WTC11 (cell line): ENCODE measurements at regions not wholly inside any gene's neighbourhood (a gene's known extent, or its start where the extent isn't known, plus 50 kb on each side); places are given as distances from the start of the nearest gene placed in this dataset.
"Not testable (repeated sequence)": the region's sequence is repeated elsewhere in the genome, so short reads cannot be mapped to it uniquely, and the experiment has no call there.

Experiments used
- ATAC-seq: fragments of 200-7000 bp; cut with Tn5 transposase; 2 replicates; pipeline ENCODE4 v1.10.0; 2021; ENCODE audit warnings: mild to moderate bottlenecking, moderate library complexity
- CTCF ChIA-PET: fragments of 300-600 bp; sonication (Branson Sonifier 250); formaldehyde crosslinking; loops from one replicate; lab custom pipeline; 2021; ENCODE audit warnings: antibody characterized with exemption; lab: Charles Lee
- POLR2A ChIA-PET: fragments of 350-600 bp; sonication (Branson Sonifier 250); formaldehyde crosslinking; loops from one replicate; lab custom pipeline; 2021; ENCODE audit warnings: antibody characterized with exemption; lab: Charles Lee
- DNase-seq: peaks from one replicate; pipeline ENCODE4 v3.0.0; 2021; ENCODE audit warnings: low spot score
- H3K27ac Mint-ChIP-seq: 2 replicates; pipeline ENCODE4 v1.8.0; 2021; ENCODE audit warnings: mixed read lengths
- H3K27me3 Mint-ChIP-seq: 2 replicates; pipeline ENCODE4 v1.8.0; 2021; ENCODE audit warnings: low read depth, mild to moderate bottlenecking, moderate library complexity, mixed read lengths
- H3K36me3 Mint-ChIP-seq: 2 replicates; pipeline ENCODE4 v1.8.0; 2021; ENCODE audit warnings: mixed read lengths
- H3K4me1 Mint-ChIP-seq: 2 replicates; pipeline ENCODE4 v1.8.0; 2022; ENCODE audit warnings: mixed read lengths
- H3K4me3 Mint-ChIP-seq: 2 replicates; pipeline ENCODE4 v1.8.0; 2021; ENCODE audit warnings: mild to moderate bottlenecking, moderate library complexity, mixed read lengths
- H3K9me3 Mint-ChIP-seq: 2 replicates; pipeline ENCODE4 v1.8.0; 2021; ENCODE audit warnings: mixed read lengths
- FOXJ3 ChIP-seq: sonication (generic); formaldehyde crosslinking; IDR thresholded peaks from 2 replicates; pipeline ENCODE4 v1.9.0; 2021; ENCODE audit warnings: missing genetic modification reagents, mild to moderate bottlenecking, borderline replicate concordance
- GABPB1 ChIP-seq: sonication (generic); formaldehyde crosslinking; IDR thresholded peaks from 2 replicates; pipeline ENCODE4 v1.8.1; 2023; ENCODE audit warnings: mild to moderate bottlenecking, missing genetic modification reagents
- IRF2 ChIP-seq: sonication (generic); formaldehyde crosslinking; IDR thresholded peaks from 2 replicates; pipeline ENCODE4 v1.8.0; 2022; ENCODE audit warnings: low read depth, missing genetic modification reagents, borderline replicate concordance
- RELA ChIP-seq: sonication (generic); formaldehyde crosslinking; IDR thresholded peaks from 2 replicates; pipeline ENCODE4 v1.8.1; 2022; ENCODE audit warnings: missing genetic modification reagents, mild to moderate bottlenecking, borderline replicate concordance
- SOX15 ChIP-seq: fragments of 250-450 bp; sonication (Bioruptor Pico); IDR thresholded peaks from 2 replicates; pipeline ENCODE4 v1.9.0; 2021; ENCODE audit warnings: mild to moderate bottlenecking
- ZNF219 ChIP-seq: sonication (generic); formaldehyde crosslinking; IDR thresholded peaks from 2 replicates; pipeline ENCODE4 v1.8.0; 2023; ENCODE audit warnings: missing genetic modification reagents, mild to moderate bottlenecking, borderline replicate concordance
- ZNF512 ChIP-seq: sonication (generic); formaldehyde crosslinking; IDR thresholded peaks from 2 replicates; pipeline ENCODE4 v1.8.1; 2022; ENCODE audit warnings: missing genetic modification reagents, borderline replicate concordance
- TF ChIP-seq, protein P1 (sequence below): fragments of 200-600 bp; IDR thresholded peaks from 2 replicates; pipeline ENCODE4 v1.8.0; 2022; ENCODE audit warnings: antibody characterized with exemption
- TF ChIP-seq, protein P2 (sequence below): sonication (generic); formaldehyde crosslinking; IDR thresholded peaks from 2 replicates; pipeline ENCODE4 v1.8.0; 2023; ENCODE audit warnings: missing genetic modification reagents, mild to moderate bottlenecking, borderline replicate concordance
- TF ChIP-seq, protein P3 (sequence below): fragments of 250-450 bp; sonication (Bioruptor Pico); conservative IDR thresholded peaks from 2 replicates; pipeline ENCODE4 v1.9.0; 2021; ENCODE audit warnings: mild to moderate bottlenecking
- TF ChIP-seq, protein P4 (sequence below): sonication (generic); formaldehyde crosslinking; IDR thresholded peaks from 2 replicates; pipeline ENCODE4 v1.8.0; 2022; ENCODE audit warnings: mild to moderate bottlenecking, missing genetic modification reagents

DNA sequence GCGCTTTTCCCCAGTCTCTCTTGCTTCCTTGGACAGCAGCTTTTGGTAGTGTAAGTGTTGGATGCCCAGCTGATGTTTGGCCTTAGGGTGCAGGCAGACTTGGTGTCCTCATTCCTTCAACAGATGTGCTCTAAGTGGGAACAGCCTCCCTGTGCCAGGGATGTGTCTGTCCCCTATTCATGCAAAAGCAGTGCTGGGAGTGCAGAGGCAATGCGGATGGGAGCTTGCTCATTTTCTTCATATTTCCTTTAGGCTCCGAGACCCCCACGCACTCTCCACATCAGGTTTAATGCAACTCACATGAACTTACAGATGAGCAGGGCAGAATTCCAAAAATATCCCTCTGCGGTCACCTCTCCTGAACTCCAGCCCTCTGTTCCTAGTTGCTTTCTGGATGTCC is 96.1 kb downstream of the IER5 start:
- H3K27me3 Mint-ChIP-seq, result peaks cover 24% of the 10 kb centered on the region
- no peak for DNase-seq

DNA sequence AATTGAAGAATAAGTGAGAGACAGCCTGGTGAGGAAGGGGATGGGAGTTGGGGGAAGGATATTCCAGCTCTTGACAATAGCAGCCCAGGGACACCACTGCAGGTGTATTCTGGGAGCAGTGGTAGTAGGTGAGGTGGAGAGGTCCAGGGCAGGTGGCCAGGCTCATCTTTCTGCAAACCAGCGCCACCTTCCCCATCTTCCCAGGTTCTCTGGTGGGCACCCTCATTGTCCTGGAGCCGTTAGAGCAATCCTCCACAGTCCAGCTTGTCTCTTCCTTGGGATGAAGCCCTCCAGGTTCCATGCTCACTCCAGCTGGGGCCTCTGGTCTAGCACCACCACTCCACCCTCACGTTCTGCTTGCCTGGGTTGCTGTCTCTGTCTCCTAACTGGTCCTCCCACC is 97.0 kb downstream of the IER5 start:
- no peak for TF ChIP-seq SOX15 (CRISPR knock-in tag)
- TF ChIP-seq, protein P1, sequence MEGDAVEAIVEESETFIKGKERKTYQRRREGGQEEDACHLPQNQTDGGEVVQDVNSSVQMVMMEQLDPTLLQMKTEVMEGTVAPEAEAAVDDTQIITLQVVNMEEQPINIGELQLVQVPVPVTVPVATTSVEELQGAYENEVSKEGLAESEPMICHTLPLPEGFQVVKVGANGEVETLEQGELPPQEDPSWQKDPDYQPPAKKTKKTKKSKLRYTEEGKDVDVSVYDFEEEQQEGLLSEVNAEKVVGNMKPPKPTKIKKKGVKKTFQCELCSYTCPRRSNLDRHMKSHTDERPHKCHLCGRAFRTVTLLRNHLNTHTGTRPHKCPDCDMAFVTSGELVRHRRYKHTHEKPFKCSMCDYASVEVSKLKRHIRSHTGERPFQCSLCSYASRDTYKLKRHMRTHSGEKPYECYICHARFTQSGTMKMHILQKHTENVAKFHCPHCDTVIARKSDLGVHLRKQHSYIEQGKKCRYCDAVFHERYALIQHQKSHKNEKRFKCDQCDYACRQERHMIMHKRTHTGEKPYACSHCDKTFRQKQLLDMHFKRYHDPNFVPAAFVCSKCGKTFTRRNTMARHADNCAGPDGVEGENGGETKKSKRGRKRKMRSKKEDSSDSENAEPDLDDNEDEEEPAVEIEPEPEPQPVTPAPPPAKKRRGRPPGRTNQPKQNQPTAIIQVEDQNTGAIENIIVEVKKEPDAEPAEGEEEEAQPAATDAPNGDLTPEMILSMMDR, result no peak
- TF ChIP-seq ZNF219, result no peak
- TF ChIP-seq, all 79 proteins: peak for 0
- Mint-ChIP-seq H3K9me3 (peaks cover 4% of the 10 kb centered on the region; the same call in 1 of the 2 replicates), H3K4me3 (no peak overlapping the region), H3K36me3 (no peaks in the 10 kb centered on the region), H3K4me1 (peaks cover 17% of the 10 kb centered on the region), H3K27me3 (peaks cover 27% of the 10 kb centered on the region), H3K27ac (no peak overlapping the region)
- ATAC-seq (no peak), DNase-seq (no peak)
- ChIA-PET POLR2A (no interaction called here), CTCF (interaction anchor here (1.0 kb wide), 1 partner anchor 239 kb away, joined by 3 read pairs; no protein-coding TSS in a partner anchor)

More for the DNA sequence above, 96.1 kb downstream of the IER5 start:
- CTCF ChIA-PET, result interaction anchor here (1.6 kb wide), 1 partner anchor 241 kb away, joined by 10 read pairs; no protein-coding TSS in a partner anchor
- Mint-ChIP-seq H3K4me1 (peaks cover 24% of the 10 kb centered on the region), H3K36me3 (no peaks in the 10 kb centered on the region), H3K27ac (no peak overlapping the region), H3K4me3 (no peak overlapping the region), H3K9me3 (peaks cover 4% of the 10 kb centered on the region; the same call in 1 of the 2 replicates)
- POLR2A ChIA-PET, result no interaction called here
- TF ChIP-seq, protein P2, sequence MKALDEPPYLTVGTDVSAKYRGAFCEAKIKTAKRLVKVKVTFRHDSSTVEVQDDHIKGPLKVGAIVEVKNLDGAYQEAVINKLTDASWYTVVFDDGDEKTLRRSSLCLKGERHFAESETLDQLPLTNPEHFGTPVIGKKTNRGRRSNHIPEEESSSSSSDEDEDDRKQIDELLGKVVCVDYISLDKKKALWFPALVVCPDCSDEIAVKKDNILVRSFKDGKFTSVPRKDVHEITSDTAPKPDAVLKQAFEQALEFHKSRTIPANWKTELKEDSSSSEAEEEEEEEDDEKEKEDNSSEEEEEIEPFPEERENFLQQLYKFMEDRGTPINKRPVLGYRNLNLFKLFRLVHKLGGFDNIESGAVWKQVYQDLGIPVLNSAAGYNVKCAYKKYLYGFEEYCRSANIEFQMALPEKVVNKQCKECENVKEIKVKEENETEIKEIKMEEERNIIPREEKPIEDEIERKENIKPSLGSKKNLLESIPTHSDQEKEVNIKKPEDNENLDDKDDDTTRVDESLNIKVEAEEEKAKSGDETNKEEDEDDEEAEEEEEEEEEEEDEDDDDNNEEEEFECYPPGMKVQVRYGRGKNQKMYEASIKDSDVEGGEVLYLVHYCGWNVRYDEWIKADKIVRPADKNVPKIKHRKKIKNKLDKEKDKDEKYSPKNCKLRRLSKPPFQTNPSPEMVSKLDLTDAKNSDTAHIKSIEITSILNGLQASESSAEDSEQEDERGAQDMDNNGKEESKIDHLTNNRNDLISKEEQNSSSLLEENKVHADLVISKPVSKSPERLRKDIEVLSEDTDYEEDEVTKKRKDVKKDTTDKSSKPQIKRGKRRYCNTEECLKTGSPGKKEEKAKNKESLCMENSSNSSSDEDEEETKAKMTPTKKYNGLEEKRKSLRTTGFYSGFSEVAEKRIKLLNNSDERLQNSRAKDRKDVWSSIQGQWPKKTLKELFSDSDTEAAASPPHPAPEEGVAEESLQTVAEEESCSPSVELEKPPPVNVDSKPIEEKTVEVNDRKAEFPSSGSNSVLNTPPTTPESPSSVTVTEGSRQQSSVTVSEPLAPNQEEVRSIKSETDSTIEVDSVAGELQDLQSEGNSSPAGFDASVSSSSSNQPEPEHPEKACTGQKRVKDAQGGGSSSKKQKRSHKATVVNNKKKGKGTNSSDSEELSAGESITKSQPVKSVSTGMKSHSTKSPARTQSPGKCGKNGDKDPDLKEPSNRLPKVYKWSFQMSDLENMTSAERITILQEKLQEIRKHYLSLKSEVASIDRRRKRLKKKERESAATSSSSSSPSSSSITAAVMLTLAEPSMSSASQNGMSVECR (CRISPR knock-in tag), result no peak
- TF ChIP-seq IRF2 (CRISPR knock-in tag), result no peak
- TF ChIP-seq, protein P3, sequence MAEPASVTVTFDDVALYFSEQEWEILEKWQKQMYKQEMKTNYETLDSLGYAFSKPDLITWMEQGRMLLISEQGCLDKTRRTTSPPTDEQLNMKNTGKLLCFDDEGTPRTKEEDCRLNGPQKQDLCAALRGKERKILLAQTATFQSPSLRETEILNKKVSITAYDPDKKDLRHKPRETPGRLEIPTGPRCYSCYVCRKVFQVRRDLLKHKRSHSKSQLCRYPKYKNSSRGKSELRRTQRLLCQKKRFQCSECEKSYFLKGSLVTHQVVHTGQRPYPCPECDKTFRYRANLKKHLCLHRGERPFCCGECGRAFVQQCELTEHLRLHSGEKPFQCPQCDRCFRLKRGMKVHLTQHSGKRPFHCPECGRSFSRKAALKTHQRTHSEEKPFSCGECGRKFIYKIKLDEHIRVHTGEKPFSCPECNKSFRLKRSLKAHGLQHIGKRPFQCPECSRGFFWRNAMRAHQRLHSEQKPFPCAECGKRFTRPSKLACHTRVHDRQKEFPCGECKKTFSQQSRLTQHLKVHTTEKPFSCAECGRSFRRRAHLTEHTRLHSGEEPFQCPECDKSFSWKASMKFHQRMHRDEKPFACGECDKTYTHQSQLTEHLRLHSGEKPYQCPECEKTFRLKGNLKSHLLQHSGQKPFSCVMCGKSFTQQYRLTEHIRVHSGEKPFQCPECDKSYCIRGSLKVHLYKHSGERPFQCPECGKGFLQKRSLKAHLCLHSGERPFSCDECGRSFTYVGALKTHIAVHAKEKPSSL, result no peak
- TF ChIP-seq, protein P4, sequence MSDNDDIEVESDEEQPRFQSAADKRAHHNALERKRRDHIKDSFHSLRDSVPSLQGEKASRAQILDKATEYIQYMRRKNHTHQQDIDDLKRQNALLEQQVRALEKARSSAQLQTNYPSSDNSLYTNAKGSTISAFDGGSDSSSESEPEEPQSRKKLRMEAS (CRISPR knock-in tag), result no peak
- no peak for TF ChIP-seq FOXJ3 (CRISPR knock-in tag)
- TF ChIP-seq ZNF512, result no peak
- no peak for TF ChIP-seq RELA
- no peak for TF ChIP-seq GABPB1 (CRISPR knock-in tag)
- ATAC-seq, result no peak

- H3K9me3 Mint-ChIP-seq, DNase-seq, H3K27ac Mint-ChIP-seq, ATAC-seq, H3K4me3 Mint-ChIP-seq, POLR2A ChIA-PET, H3K36me3 Mint-ChIP-seq: not testable (repeated sequence)
- Mint-ChIP-seq H3K4me1 (peaks cover 16% of the 10 kb centered on the region), H3K27me3 (peaks cover 33% of the 10 kb centered on the region)
- CTCF ChIA-PET, result interaction anchor here (1.0 kb wide), 1 partner anchor 239 kb away, joined by 3 read pairs; no protein-coding TSS in a partner anchor
Measured at GRCh38 chr1:181186133-181186532, 97.6 kb downstream of the IER5 start.
